CD14-positive monocyte (primary cell): ENCODE measurements at regions not wholly inside any gene's neighbourhood (a gene's known extent, or its start where the extent isn't known, plus 50 kb on each side); places are given as distances from the start of the nearest gene placed in this dataset.

Experiments used
- DNase-seq, 3 donors: peaks; one replicate each; pipeline ENCODE4 v3.0.0-alpha.2; 2011 to 2022
- H2AFZ ChIP-seq: 2 replicates; pipeline ENCODE4 v1.6.0; 2012; ENCODE audit warnings: mild to moderate bottlenecking, low read depth, low read length, inconsistent platforms; ENCODE audit not compliant: insufficient read depth, poor library complexity, severe bottlenecking
- H3K27ac ChIP-seq, 2 donors: 1 replicate in 1 of 2; 2 replicates in 1 of 2; pipeline ENCODE4 v1.5.1; 2012 to 2013; ENCODE audit warnings: low read length in 2 of 2, control low read depth in 1 of 2, inconsistent platforms in 1 of 2, low read depth in 1 of 2, mild to moderate bottlenecking in 1 of 2
- H3K27me3 ChIP-seq, 2 donors: one replicate each; pipeline versions ENCODE4 v1.6.0 to v1.6.1; 2011 to 2013; ENCODE audit warnings: low read length in 2 of 2; ENCODE audit not compliant: control insufficient read depth in 2 of 2, insufficient read depth in 2 of 2
- H3K36me3 ChIP-seq, 2 donors: replicated peaks in 1 of 2; 1 replicate in 1 of 2; 2 replicates in 1 of 2; pipeline versions ENCODE4 v1.5.1 to v1.6.1; 2012 to 2013; ENCODE audit warnings: low read length in 2 of 2, control low read depth in 1 of 2, inconsistent platforms in 1 of 2, mild to moderate bottlenecking in 1 of 2; ENCODE audit not compliant: insufficient read depth in 2 of 2, control insufficient read depth in 1 of 2
- H3K4me1 ChIP-seq, 2 donors: 1 replicate in 1 of 2; 2 replicates in 1 of 2; pipeline versions ENCODE4 v1.5.1 to v1.6.1; 2012 to 2013; ENCODE audit warnings: low read length in 2 of 2, control low read depth in 1 of 2, inconsistent platforms in 1 of 2, mild to moderate bottlenecking in 1 of 2, moderate library complexity in 1 of 2; ENCODE audit not compliant: insufficient read depth in 2 of 2, control insufficient read depth in 1 of 2
- H3K4me2 ChIP-seq: replicated peaks from 2 replicates; pipeline ENCODE3; 2012; ENCODE audit warnings: low read length, moderate library complexity, mild to moderate bottlenecking; ENCODE audit not compliant: poor library complexity, severe bottlenecking; ENCODE audit errors: extremely low read depth
- H3K4me3 ChIP-seq, 3 experiments: fragments of 200-600 bp in 1 of 3; sonication (generic) in 1 of 3; replicated peaks in 1 of 3; 1 replicate in 2 of 3; 2 replicates in 1 of 3; pipeline ENCODE4 v1.5.1; 2011 to 2013; ENCODE audit warnings: low read length in 3 of 3, mild to moderate bottlenecking in 3 of 3, control low read depth in 2 of 3, low read depth in 2 of 3, inconsistent platforms in 1 of 3, moderate library complexity in 1 of 3
- H3K79me2 ChIP-seq: 2 replicates; pipeline ENCODE4 v1.6.0; 2012; ENCODE audit warnings: mild to moderate bottlenecking, control low read depth, inconsistent platforms, low read length, moderate library complexity; ENCODE audit not compliant: insufficient read depth
- H3K9ac ChIP-seq: 2 replicates; pipeline ENCODE4 v1.6.0; 2017; ENCODE audit warnings: low read length, mild to moderate bottlenecking; ENCODE audit not compliant: insufficient read depth, poor library complexity, severe bottlenecking
- H3K9me3 ChIP-seq, 2 donors: replicated peaks in 1 of 2; 1 replicate in 1 of 2; 2 replicates in 1 of 2; pipeline versions ENCODE4 v1.5.1 to v1.6.1; 2012 to 2013; ENCODE audit warnings: low read length in 2 of 2, control low read depth in 1 of 2; ENCODE audit not compliant: control insufficient read depth in 1 of 2, insufficient read depth in 1 of 2
- H4K20me1 ChIP-seq: 2 replicates; pipeline ENCODE4 v1.6.0; 2012; ENCODE audit warnings: mild to moderate bottlenecking, low read length, control low read depth, moderate library complexity; ENCODE audit not compliant: insufficient read depth
- H3K27ac Mint-ChIP-seq, 7 donors: one replicate each; pipeline ENCODE4 v1.8.0; 2020; ENCODE audit warnings: mild to moderate bottlenecking in 7 of 7, mixed read lengths in 7 of 7, moderate library complexity in 6 of 7, inconsistent platforms in 2 of 7
- H3K27me3 Mint-ChIP-seq, 3 donors: one replicate each; pipeline ENCODE4 v1.8.0; 2021 to 2022; ENCODE audit warnings: low read depth in 3 of 3, mild to moderate bottlenecking in 3 of 3, mixed read lengths in 3 of 3, moderate library complexity in 3 of 3, inconsistent platforms in 1 of 3
- H3K36me3 Mint-ChIP-seq, 2 donors: one replicate each; pipeline ENCODE4 v1.8.0; 2020; ENCODE audit warnings: mixed read lengths in 2 of 2, inconsistent platforms in 1 of 2, mild to moderate bottlenecking in 1 of 2
- H3K4me1 Mint-ChIP-seq: one replicate; pipeline ENCODE4 v1.8.0; 2020; ENCODE audit warnings: mild to moderate bottlenecking, mixed read lengths
- H3K4me3 Mint-ChIP-seq, 2 donors: one replicate each; pipeline ENCODE4 v1.8.0; 2020; ENCODE audit warnings: mild to moderate bottlenecking in 2 of 2, mixed read lengths in 2 of 2, moderate library complexity in 1 of 2
- H3K9me3 Mint-ChIP-seq, 7 donors: one replicate each; pipeline ENCODE4 v1.8.0; 2020 to 2022; ENCODE audit warnings: mixed read lengths in 7 of 7, mild to moderate bottlenecking in 6 of 7, moderate library complexity in 6 of 7, inconsistent platforms in 2 of 7
- WGBS: methylation state at CpG from one replicate; pipeline ENCODE4 v1.1.5; 2013; ENCODE audit warnings: missing lambda C conversion rate; ENCODE audit not compliant: insufficient coverage; 5-methylcytosine and 5-hydroxymethylcytosine counted together
- intact Hi-C, 2 donors: fragments of 100-400 bp; cut with micrococcal nuclease; formaldehyde crosslinking; loops; one replicate each; pipeline versions ENCODE4 v1.15.0 to v1.15.1; 2023
- TF ChIP-seq, protein P1 (sequence below): fragments of 200-600 bp; IDR thresholded peaks from one replicate; pipeline ENCODE4 v1.8.0; 2022; ENCODE audit warnings: antibody characterized with exemption, mild to moderate bottlenecking

DNA sequence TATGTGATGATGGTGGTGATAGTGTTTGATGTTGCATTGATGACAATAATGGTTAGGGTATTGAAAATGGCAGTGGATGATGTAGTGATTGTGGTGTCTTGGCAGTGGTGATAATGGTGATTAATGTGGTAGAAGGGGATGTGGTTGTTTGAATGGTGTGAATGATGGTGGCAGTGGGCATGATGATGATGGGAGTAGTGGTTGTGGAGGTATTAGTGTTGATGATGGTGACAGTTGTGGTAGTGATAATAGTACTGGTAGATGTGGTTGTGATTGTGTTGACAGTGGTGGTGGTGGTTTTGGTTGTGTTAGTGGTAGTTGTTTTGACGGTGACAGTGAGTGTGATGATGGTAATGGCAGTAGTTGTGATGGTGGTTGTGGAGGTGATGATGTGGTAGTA lies 1049.0 kb downstream of the VRK1 start:
- 100% methylated on average over 1 of the region's 1 CpG for WGBS
- Histone ChIP-seq H3K9me3 (no peaks in the 10 kb centered on the region), H3K79me2 (no peaks in the 10 kb centered on the region), H3K36me3 (no peaks in the 10 kb centered on the region), H3K4me3 (no peak overlapping the region), H2AFZ (no peak overlapping the region), H3K4me1 (no peaks in the 10 kb centered on the region), H3K9ac (no peak overlapping the region), H3K27me3 (no peaks in the 10 kb centered on the region), H3K4me2 (no peak overlapping the region), H3K27ac (no peak overlapping the region), H4K20me1 (no peaks in the 10 kb centered on the region)
- H3K9me3 Mint-ChIP-seq: peaks cover 0 to 3% (median 2%) of the 10 kb centered on the region in 7 donors
- no peaks in the 10 kb centered on the region for H3K36me3 Mint-ChIP-seq
- intact Hi-C loops: no loop called here
- TF ChIP-seq, protein P1, sequence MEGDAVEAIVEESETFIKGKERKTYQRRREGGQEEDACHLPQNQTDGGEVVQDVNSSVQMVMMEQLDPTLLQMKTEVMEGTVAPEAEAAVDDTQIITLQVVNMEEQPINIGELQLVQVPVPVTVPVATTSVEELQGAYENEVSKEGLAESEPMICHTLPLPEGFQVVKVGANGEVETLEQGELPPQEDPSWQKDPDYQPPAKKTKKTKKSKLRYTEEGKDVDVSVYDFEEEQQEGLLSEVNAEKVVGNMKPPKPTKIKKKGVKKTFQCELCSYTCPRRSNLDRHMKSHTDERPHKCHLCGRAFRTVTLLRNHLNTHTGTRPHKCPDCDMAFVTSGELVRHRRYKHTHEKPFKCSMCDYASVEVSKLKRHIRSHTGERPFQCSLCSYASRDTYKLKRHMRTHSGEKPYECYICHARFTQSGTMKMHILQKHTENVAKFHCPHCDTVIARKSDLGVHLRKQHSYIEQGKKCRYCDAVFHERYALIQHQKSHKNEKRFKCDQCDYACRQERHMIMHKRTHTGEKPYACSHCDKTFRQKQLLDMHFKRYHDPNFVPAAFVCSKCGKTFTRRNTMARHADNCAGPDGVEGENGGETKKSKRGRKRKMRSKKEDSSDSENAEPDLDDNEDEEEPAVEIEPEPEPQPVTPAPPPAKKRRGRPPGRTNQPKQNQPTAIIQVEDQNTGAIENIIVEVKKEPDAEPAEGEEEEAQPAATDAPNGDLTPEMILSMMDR: no peak
- DNase-seq: no peak
- no peak overlapping the region for H3K4me3 Mint-ChIP-seq
- H3K27me3 Mint-ChIP-seq: peaks cover 0 to 2% (median 1%) of the 10 kb centered on the region in 3 donors
- H3K27ac Mint-ChIP-seq: no peak overlapping the region
- no peaks in the 10 kb centered on the region for H3K4me1 Mint-ChIP-seq

DNA sequence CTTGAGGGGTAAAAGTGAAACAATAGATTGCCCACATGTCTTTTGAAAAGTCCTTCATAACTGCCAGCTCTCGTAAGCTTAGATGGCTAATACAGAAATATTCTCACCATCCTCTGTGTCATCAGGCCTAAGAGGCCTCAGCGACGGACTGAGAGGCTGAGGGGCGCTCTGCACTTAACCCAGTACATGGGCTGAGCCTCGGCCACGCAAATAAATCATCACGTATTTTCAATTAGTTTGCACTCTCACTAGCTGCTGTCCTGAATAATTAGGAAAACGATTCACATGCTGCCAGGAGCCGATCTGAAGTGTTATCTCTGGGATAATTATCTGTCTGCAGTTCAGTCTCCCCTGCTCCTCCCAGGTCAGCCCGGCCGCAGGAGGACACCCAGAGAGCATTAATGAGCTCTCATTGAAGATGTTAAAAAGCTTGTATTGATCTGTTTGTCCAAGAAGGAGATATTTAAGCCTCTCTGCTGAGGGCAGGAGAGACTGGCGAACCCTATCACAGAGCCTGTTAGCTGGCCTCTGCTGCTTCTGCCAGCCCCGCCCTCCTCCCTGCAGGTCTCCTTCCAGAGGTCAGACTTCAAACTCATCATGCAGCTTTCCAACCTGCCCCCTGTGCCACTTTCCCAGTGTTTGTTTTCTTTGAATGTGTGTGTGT lies 1051.3 kb downstream of the VRK1 start:
- TF ChIP-seq, protein P1: no peak
- H3K4me3 Mint-ChIP-seq: no peak overlapping the region
- H3K36me3 Mint-ChIP-seq: no peaks in the 10 kb centered on the region
- H3K4me1 ChIP-seq: no peaks in the 10 kb centered on the region
- H2AFZ ChIP-seq: no peak overlapping the region
- no peak overlapping the region for H3K27ac Mint-ChIP-seq
- H3K27ac ChIP-seq: no peak overlapping the region
- H3K27me3 Mint-ChIP-seq: no peaks in the 10 kb centered on the region
- DNase-seq: no peak
- no peak overlapping the region for H3K9ac ChIP-seq
- H3K4me1 Mint-ChIP-seq: no peaks in the 10 kb centered on the region
- H4K20me1 ChIP-seq: no peaks in the 10 kb centered on the region
- intact Hi-C loops: no loop called here
- no peak overlapping the region for H3K4me3 ChIP-seq
- no peak overlapping the region for H3K4me2 ChIP-seq
- no peaks in the 10 kb centered on the region for H3K9me3 ChIP-seq
- no peaks in the 10 kb centered on the region for H3K27me3 ChIP-seq
- 79% methylated on average over 9 of the region's 13 CpGs for WGBS
- H3K79me2 ChIP-seq: no peaks in the 10 kb centered on the region
- H3K9me3 Mint-ChIP-seq: peaks cover 0 to 2% (median 0%) of the 10 kb centered on the region in 7 donors
- H3K36me3 ChIP-seq: no peaks in the 10 kb centered on the region
